A673 (cell line): ENCODE measurements at regions not wholly inside any gene's neighbourhood (a gene's known extent, or its start where the extent isn't known, plus 50 kb on each side); places are given as distances from the start of the nearest gene placed in this dataset.
"Not testable (repeated sequence)": the region's sequence is repeated elsewhere in the genome, so short reads cannot be mapped to it uniquely, and the experiment has no call there.

ENCODE experiments used
- BruUV-seq: library from RNA; stranded (reverse); fragments of 400-500 nt; replicated peaks from 2 replicates; lab custom pipeline; 2021; lab: Mats Ljungman, UMichigan
- CTCF ChIA-PET: fragments of 300-600 bp; sonication (Branson Sonifier 250); formaldehyde crosslinking; loops from one replicate; lab custom pipeline; 2022; ENCODE audit warnings: antibody characterized with exemption; lab: Charles Lee
- POLR2A ChIA-PET: fragments of 300-600 bp; sonication (Branson Sonifier 250); formaldehyde crosslinking; loops from one replicate; lab custom pipeline; 2022; ENCODE audit warnings: antibody characterized with exemption; ENCODE audit not compliant: low non-redundant PET; lab: Charles Lee
- DNase-seq: peaks from one replicate; pipeline ENCODE4 v3.0.0-alpha.2; 2015; ENCODE audit warnings: low spot score
- H3K27ac ChIP-seq: fragments of 200-600 bp; sonication (generic); 2 replicates; pipeline ENCODE4 v1.5.1; 2016; ENCODE audit warnings: mixed run types, low read depth, mild to moderate bottlenecking, mixed read lengths, antibody characterized with exemption, low read length; ENCODE audit not compliant: poor library complexity, severe bottlenecking
- H3K27me3 ChIP-seq: fragments of 200-600 bp; sonication (generic); replicated peaks from 2 replicates; pipeline ENCODE4 v1.6.1; 2017; ENCODE audit warnings: mixed run types, low read depth, mild to moderate bottlenecking, mixed read lengths, antibody characterized with exemption, low read length; ENCODE audit not compliant: insufficient read depth, poor library complexity
- H3K36me3 ChIP-seq: fragments of 200-600 bp; sonication (generic); 2 replicates; pipeline ENCODE4 v1.6.1; 2016; ENCODE audit warnings: mixed run types, mild to moderate bottlenecking, mixed read lengths, antibody characterized with exemption, low read length; ENCODE audit not compliant: insufficient read depth, poor library complexity, severe bottlenecking
- H3K4me1 ChIP-seq: fragments of 200-600 bp; sonication (generic); 2 replicates; pipeline ENCODE4 v1.6.1; 2017; ENCODE audit warnings: mixed run types, mild to moderate bottlenecking, mixed read lengths, antibody characterized with exemption, low read length; ENCODE audit not compliant: insufficient read depth, poor library complexity, severe bottlenecking
- H3K4me3 ChIP-seq: fragments of 200-600 bp; sonication (generic); 2 replicates; pipeline ENCODE4 v1.5.1; 2016; ENCODE audit warnings: low read depth, mixed run types, mild to moderate bottlenecking, mixed read lengths, low read length; ENCODE audit not compliant: poor library complexity, severe bottlenecking
- H3K9me3 ChIP-seq: fragments of 200-600 bp; sonication (generic); 2 replicates; pipeline ENCODE4 v1.6.1; 2016; ENCODE audit warnings: mixed run types, low read depth, mild to moderate bottlenecking, mixed read lengths, antibody characterized with exemption, low read length; ENCODE audit not compliant: poor library complexity, severe bottlenecking
- CTCF ChIP-seq: fragments of 300-800, 200-600 bp; sonication (generic); conservative IDR thresholded peaks from 2 replicates; pipeline ENCODE4 v1.5.1; 2017; ENCODE audit warnings: low read depth, mild to moderate bottlenecking, antibody characterized with exemption, low read length, moderate library complexity, mixed read lengths
- EZH2 ChIP-seq: fragments of 200-600 bp; sonication (generic); IDR thresholded peaks from 2 replicates; pipeline ENCODE4 v1.6.1; 2017; ENCODE audit warnings: borderline replicate concordance, low read depth, mild to moderate bottlenecking, mixed read lengths, antibody characterized with exemption, low read length; ENCODE audit not compliant: poor library complexity, severe bottlenecking
- intact Hi-C: fragments of 100-400 bp; cut with micrococcal nuclease; formaldehyde crosslinking; loops from one replicate; pipeline ENCODE4 v1.10.0; 2022; ENCODE audit not compliant: unreplicated experiment

- DNase-seq: no peak
- BruUV-seq: no TSS peak
Measured at GRCh38 chr5:158039911-158040347, 181.0 kb upstream of the CLINT1 start.

GRCh38 chr5:158039441-158039840 is 180.5 kb upstream of the CLINT1 start:
- Histone ChIP-seq H3K36me3 (no peaks in the 10 kb centered on the region), H3K4me1 (no peaks in the 10 kb centered on the region), H3K27me3 (no peaks in the 10 kb centered on the region), H3K27ac (no peak overlapping the region), H3K4me3 (no peak overlapping the region), H3K9me3 (no peaks in the 10 kb centered on the region)
- POLR2A ChIA-PET: no interaction called here
- DNase-seq: no peak
- intact Hi-C loops: no loop called here
- CTCF ChIA-PET: no interaction called here
- TF ChIP-seq EZH2: no peak
- no peak for TF ChIP-seq CTCF
- BruUV-seq: no TSS peak

More at GRCh38 chr5:158039911-158040347, 181.0 kb upstream of the CLINT1 start:
- intact Hi-C loops: no loop called here
- no peaks in the 10 kb centered on the region for H3K4me1 ChIP-seq
- H3K27ac ChIP-seq: no peak overlapping the region
- no peak overlapping the region for H3K4me3 ChIP-seq
- no peaks in the 10 kb centered on the region for H3K9me3 ChIP-seq
- H3K36me3 ChIP-seq: no peaks in the 10 kb centered on the region
- TF ChIP-seq CTCF (no peak), EZH2 (no peak)
- H3K27me3 ChIP-seq: no peaks in the 10 kb centered on the region
- CTCF ChIA-PET: no interaction called here
- POLR2A ChIA-PET: no interaction called here

- H3K27me3 ChIP-seq, H3K4me1 ChIP-seq, H3K27ac ChIP-seq, BruUV-seq, DNase-seq, H3K36me3 ChIP-seq, intact Hi-C loops, CTCF ChIA-PET, H3K9me3 ChIP-seq, POLR2A ChIA-PET, H3K4me3 ChIP-seq: not testable (repeated sequence)
Measured at GRCh38 chr5:158036983-158037595, 178.1 kb upstream of the CLINT1 start.

GRCh38 chr5:158034586-158034985 is 175.6 kb upstream of the CLINT1 start:
- H3K4me1 ChIP-seq, H3K4me3 ChIP-seq, H3K9me3 ChIP-seq, DNase-seq, POLR2A ChIA-PET, intact Hi-C loops, CTCF ChIA-PET, H3K27ac ChIP-seq, H3K36me3 ChIP-seq, BruUV-seq, H3K27me3 ChIP-seq: not testable (repeated sequence)
